AG04449 (cell line): ENCODE measurements at regions not wholly inside any gene's neighbourhood (a gene's known extent, or its start where the extent isn't known, plus 50 kb on each side); places are given as distances from the start of the nearest gene placed in this dataset.

Source experiments
- CTCF ChIA-PET: fragments of 350-600 bp; formaldehyde crosslinking; extraction: SDS; loops from one replicate; lab custom pipeline; 2021; ENCODE audit warnings: antibody characterized with exemption; lab: Yijun Ruan, JAX
- POLR2A ChIA-PET: fragments of 400-600, 350-600 bp; formaldehyde crosslinking; extraction: SDS; loops from one replicate; lab custom pipeline; 2020; ENCODE audit warnings: antibody characterized with exemption, inconsistent platforms; lab: Yijun Ruan, JAX
- DNase-seq: peaks from one replicate; pipeline ENCODE4 v3.0.0-alpha.2; 2010; ENCODE audit warnings: low read depth, low spot score
- H3K4me3 ChIP-seq: 2 replicates; pipeline ENCODE4 v1.5.1; 2011; ENCODE audit warnings: low read depth, mild to moderate bottlenecking, control low read depth, low read length
- TF ChIP-seq, protein P1 (sequence below): IDR thresholded peaks from one replicate; pipeline ENCODE4 v1.5.1; 2011; ENCODE audit warnings: mild to moderate bottlenecking, moderate library complexity, low read length, control low read depth, inconsistent platforms; ENCODE audit not compliant: insufficient read depth; ENCODE audit errors: missing control alignments

DNA sequence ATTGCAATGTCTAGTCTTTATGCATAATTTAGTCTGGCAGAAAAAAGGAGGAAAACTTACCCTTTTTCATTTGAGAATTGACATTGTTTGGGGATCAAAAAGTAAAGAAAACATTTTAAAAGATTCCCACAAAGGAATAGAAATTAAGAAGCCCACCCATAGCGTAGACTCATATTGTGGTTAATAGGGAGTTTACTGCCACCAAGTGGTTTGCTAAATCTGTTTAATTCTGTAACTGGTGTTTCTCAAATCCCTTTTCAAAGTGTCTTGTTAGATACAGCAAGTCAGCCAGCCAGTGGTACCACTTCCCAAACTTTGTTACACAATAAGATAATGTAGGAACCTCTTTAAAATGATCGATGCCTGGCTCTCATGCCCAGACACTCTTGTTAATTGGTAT is 180.3 kb downstream of the IPO8 start:
- POLR2A ChIA-PET: no interaction called here
- no peak overlapping the region for H3K4me3 ChIP-seq
- TF ChIP-seq, protein P1, sequence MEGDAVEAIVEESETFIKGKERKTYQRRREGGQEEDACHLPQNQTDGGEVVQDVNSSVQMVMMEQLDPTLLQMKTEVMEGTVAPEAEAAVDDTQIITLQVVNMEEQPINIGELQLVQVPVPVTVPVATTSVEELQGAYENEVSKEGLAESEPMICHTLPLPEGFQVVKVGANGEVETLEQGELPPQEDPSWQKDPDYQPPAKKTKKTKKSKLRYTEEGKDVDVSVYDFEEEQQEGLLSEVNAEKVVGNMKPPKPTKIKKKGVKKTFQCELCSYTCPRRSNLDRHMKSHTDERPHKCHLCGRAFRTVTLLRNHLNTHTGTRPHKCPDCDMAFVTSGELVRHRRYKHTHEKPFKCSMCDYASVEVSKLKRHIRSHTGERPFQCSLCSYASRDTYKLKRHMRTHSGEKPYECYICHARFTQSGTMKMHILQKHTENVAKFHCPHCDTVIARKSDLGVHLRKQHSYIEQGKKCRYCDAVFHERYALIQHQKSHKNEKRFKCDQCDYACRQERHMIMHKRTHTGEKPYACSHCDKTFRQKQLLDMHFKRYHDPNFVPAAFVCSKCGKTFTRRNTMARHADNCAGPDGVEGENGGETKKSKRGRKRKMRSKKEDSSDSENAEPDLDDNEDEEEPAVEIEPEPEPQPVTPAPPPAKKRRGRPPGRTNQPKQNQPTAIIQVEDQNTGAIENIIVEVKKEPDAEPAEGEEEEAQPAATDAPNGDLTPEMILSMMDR: no peak
- DNase-seq: no peak
- CTCF ChIA-PET: no interaction called here

DNA sequence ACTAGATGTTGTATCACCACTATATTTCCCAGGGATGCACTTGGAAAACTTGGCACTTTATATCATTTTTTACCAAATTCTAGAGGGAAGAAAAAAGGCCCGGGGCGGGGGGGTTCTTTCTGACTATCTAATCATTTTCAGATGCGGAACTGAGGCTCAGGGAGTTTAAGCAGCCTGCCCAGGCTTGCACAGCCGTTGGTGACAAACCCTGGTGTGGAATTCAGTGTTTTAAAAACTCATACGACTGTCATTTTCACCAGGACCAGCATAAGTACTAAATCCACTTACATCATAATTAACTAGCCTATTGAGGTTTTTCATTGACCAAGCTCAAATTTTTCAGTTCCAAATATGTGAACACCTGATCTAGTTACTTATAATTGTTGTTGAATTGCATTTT is 181.0 kb downstream of the IPO8 start:
- ChIA-PET CTCF (no interaction called here), POLR2A (no interaction called here)
- H3K4me3 ChIP-seq: no peak overlapping the region
- TF ChIP-seq, protein P1: no peak
- no peak for DNase-seq

DNA sequence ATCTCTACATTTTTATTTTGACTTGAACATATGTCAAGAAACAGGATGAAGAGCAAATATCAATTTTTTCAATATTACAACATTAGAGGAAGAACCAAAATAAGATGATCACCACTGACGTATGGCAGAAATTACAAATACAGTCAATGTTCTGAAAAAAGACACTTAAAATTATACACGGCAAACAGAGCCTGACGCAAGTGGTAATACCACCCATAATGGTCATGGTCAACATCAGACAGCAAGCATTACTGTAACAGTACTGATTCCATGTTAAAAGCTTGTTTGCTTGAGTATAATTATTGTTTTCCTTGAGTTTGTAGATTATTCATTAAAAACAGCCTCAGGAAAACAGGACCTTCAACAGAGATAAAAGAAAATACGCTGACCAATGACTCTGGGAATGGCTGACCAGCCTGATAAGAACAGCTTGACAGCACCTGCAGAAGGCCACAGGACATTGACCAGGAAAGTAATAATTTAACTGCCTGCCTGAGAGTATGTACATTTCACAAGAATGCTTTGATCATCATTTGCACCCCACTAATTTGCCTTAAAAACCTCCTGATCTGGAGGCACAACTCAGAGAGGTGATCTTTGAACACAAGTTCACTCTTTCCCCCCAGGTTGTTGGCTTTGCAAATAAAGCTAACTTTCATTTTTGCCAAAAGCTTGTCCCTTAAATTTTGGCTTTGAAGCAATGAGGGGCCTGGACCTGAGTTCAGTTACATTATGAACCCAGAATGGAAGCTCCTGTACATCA is 187.3 kb downstream of the IPO8 start:
- no peak for DNase-seq
- TF ChIP-seq, protein P1: no peak
- ChIA-PET POLR2A (no interaction called here), CTCF (no interaction called here)
- no peak overlapping the region for H3K4me3 ChIP-seq

DNA sequence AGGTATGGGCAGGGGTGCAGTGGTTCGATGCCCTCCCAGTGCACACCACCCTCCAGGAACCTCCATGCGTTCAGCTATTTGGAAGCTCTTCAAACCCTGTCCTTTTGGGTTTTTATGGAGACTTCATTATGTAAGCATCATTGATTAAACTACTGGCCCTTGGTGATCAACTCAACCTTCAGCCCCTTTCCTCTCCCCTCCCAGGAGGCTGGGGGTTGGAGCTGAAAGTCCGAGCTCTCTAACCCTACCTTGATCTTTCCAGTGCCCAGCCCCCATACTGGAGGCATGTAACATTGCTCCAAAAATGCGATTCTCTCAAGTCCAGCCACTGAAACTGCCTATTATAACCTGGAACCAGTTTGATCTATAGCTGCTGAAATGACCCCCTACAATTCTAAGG is 188.1 kb downstream of the IPO8 start:
- CTCF ChIA-PET: no interaction called here
- DNase-seq: no peak
- TF ChIP-seq, protein P1: no peak
- no peak overlapping the region for H3K4me3 ChIP-seq
- POLR2A ChIA-PET: no interaction called here

DNA sequence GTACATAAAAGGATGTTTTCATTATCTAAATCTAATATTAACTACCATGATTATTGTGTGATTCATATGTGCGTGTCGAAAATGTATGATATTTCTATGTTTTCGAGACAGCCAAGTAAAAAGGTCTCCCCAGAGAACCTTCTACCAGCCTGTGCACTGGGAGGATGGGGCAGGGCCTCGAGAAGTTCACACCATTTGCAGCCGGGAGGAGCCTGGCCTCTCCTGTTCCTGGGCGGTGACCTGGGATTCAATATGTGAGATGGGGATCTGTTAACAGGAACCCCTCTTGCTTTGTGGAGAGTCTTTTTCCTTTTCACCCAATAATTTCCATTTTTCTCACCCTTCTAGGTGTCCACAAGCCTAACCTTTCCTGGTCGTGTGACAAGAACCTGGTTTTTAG is 189.3 kb downstream of the IPO8 start:
- CTCF ChIA-PET: no interaction called here
- TF ChIP-seq, protein P1: no peak

DNA sequence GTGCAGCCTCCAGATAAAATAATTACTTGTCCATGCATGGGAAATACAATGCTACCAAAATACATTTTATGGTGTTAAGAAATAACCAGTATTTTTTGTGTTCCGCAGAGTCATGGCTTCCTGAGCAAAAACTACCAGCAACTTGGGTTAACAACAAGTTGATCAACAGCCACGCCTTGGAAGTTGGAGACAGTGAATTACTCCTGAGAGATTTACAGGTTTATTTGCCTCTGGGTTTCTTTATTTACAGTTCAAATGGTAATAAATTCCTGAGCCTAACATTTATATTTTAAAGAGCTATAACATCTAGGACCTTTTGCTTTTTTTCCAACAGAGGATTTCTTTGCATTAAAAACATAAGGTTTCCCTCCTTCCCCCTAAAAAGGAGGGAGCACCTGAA is 194.0 kb downstream of the IPO8 start:
- H3K4me3 ChIP-seq: no peak overlapping the region
- ChIA-PET CTCF (no interaction called here), POLR2A (no interaction called here)
- TF ChIP-seq, protein P1: no peak
- no peak for DNase-seq

More for the DNA sequence above, 189.3 kb downstream of the IPO8 start:
- POLR2A ChIA-PET: no interaction called here
- H3K4me3 ChIP-seq: no peak overlapping the region
- DNase-seq: no peak
